SK-N-SH (cell line): ENCODE measurements at regions not wholly inside any gene's neighbourhood (a gene's known extent, or its start where the extent isn't known, plus 50 kb on each side); places are given as distances from the start of the nearest gene placed in this dataset.

Source experiments
- CTCF ChIA-PET: fragments of 300-600, 350-600 bp; formaldehyde crosslinking; extraction: SDS; loops from one replicate; lab custom pipeline; 2021; lab: Yijun Ruan, JAX
- POLR2A ChIA-PET: fragments of 350-600 bp; sonication (Branson Sonifier 250); formaldehyde crosslinking; extraction: SDS; loops from one replicate; lab custom pipeline; 2020; ENCODE audit warnings: antibody characterized with exemption, inconsistent platforms; lab: Yijun Ruan, JAX
- DNase-seq: peaks from one replicate; pipeline ENCODE4 v3.0.0; 2012
- H2AFZ ChIP-seq: fragments of 200-600 bp; sonication (generic); 2 replicates; pipeline ENCODE4 v1.8.1; 2016; ENCODE audit warnings: antibody characterized with exemption, mild to moderate bottlenecking, low read depth
- H3F3A ChIP-seq: fragments of 200-600 bp; sonication (generic); replicated peaks from 2 replicates; pipeline ENCODE3; 2016; ENCODE audit warnings: antibody characterized with exemption, mild to moderate bottlenecking; ENCODE audit not compliant: insufficient read depth
- H3K27ac ChIP-seq, 2 experiments: fragments of 200-500 bp in 1 of 2; fragments of 200-600 bp in 1 of 2; sonication (Bioruptor generic) in 1 of 2; sonication (generic), shearing (Covaris generic) in 1 of 2; 2 replicates each; pipeline versions ENCODE4 v1.5.1 to v1.6.1; 2014 to 2016; ENCODE audit warnings: low read depth in 2 of 2, inconsistent platforms in 1 of 2, low read length in 1 of 2, mild to moderate bottlenecking in 1 of 2, mixed read lengths in 1 of 2
- H3K27me3 ChIP-seq: fragments of 200-600 bp; sonication (generic), shearing (Covaris generic); 2 replicates; pipeline ENCODE4 v1.6.1; 2016; ENCODE audit warnings: mixed run types; ENCODE audit not compliant: insufficient read depth
- H3K36me3 ChIP-seq, 2 experiments: fragments of 200-500 bp in 1 of 2; fragments of 200-600 bp in 1 of 2; sonication (Bioruptor generic) in 1 of 2; sonication (generic) in 1 of 2; replicated peaks in 1 of 2; 2 replicates each; pipeline versions ENCODE3 to v1.5.1; 2014 to 2016; ENCODE audit warnings: low read length in 1 of 2, mild to moderate bottlenecking in 1 of 2; ENCODE audit not compliant: insufficient read depth in 2 of 2, control insufficient read depth in 1 of 2
- H3K4me1 ChIP-seq, 2 experiments: fragments of 200-500 bp in 1 of 2; fragments of 200-600 bp in 1 of 2; sonication (Bioruptor generic) in 1 of 2; sonication (generic), shearing (Covaris generic) in 1 of 2; 2 replicates each; pipeline versions ENCODE4 v1.5.1 to v1.6.1; 2014 to 2016; ENCODE audit warnings: low read depth in 1 of 2, low read length in 1 of 2, mixed run types in 1 of 2; ENCODE audit not compliant: insufficient read depth in 2 of 2, control insufficient read depth in 1 of 2
- H3K4me2 ChIP-seq: fragments of 200-600 bp; sonication (generic), shearing (Covaris generic); 2 replicates; pipeline ENCODE4 v1.6.1; 2017; ENCODE audit warnings: mixed run types
- H3K4me3 ChIP-seq, 2 experiments: fragments of 200-500 bp in 1 of 2; fragments of 200-600 bp in 1 of 2; sonication (Bioruptor generic) in 1 of 2; sonication (generic), shearing (Covaris generic) in 1 of 2; 2 replicates each; pipeline versions ENCODE4 v1.5.1 to v1.8.1; 2014 to 2016; ENCODE audit warnings: low read depth in 2 of 2, inconsistent platforms in 1 of 2, low read length in 1 of 2, mild to moderate bottlenecking in 1 of 2, mixed read lengths in 1 of 2, moderate library complexity in 1 of 2
- H3K79me2 ChIP-seq: fragments of 200-600 bp; sonication (generic); 2 replicates; pipeline ENCODE4 v1.8.1; 2017; ENCODE audit warnings: mild to moderate bottlenecking; ENCODE audit not compliant: insufficient read depth
- H3K9ac ChIP-seq: fragments of 200-600 bp; sonication (generic); 2 replicates; pipeline ENCODE4 v1.6.1; 2017; ENCODE audit warnings: mixed run types
- H3K9me2 ChIP-seq: fragments of 200-600 bp; sonication (generic); 2 replicates; pipeline ENCODE4 v1.6.1; 2017; ENCODE audit warnings: mixed run types
- H3K9me3 ChIP-seq: fragments of 200-600 bp; sonication (generic); 2 replicates; pipeline ENCODE4 v1.6.1; 2017; ENCODE audit warnings: mixed run types, mild to moderate bottlenecking, moderate library complexity
- H4K20me1 ChIP-seq: fragments of 200-600 bp; sonication (generic); 2 replicates; pipeline ENCODE4 v1.6.1; 2017; ENCODE audit warnings: mild to moderate bottlenecking, mixed run types; ENCODE audit not compliant: insufficient read depth
- CHD2 ChIP-seq: fragments of 150-350 bp; IDR thresholded peaks from 2 replicates; pipeline ENCODE4 v1.6.1; 2018; ENCODE audit warnings: low read length; ENCODE audit not compliant: partially characterized antibody
- EP300 ChIP-seq, 2 experiments: IDR thresholded peaks; 2 replicates each; pipeline versions ENCODE4 v1.4.0 to v1.6.1; 2012; ENCODE audit warnings: borderline replicate concordance in 1 of 2, low read depth in 1 of 2, low read length in 1 of 2
- FOSL2 ChIP-seq: IDR thresholded peaks from 2 replicates; pipeline ENCODE4 v1.4.0; 2012; ENCODE audit warnings: low read depth, mild to moderate bottlenecking, moderate library complexity, borderline replicate concordance
- JUND ChIP-seq: IDR thresholded peaks from 2 replicates; pipeline ENCODE4 v1.4.0; 2012
- MAX ChIP-seq: IDR thresholded peaks from 2 replicates; pipeline ENCODE4 v1.4.0; 2012; ENCODE audit warnings: low read depth
- MEF2A ChIP-seq: IDR thresholded peaks from 2 replicates; pipeline ENCODE4 v1.4.0; 2012; ENCODE audit warnings: low read depth, borderline replicate concordance
- MXI1 ChIP-seq: IDR thresholded peaks from 2 replicates; pipeline ENCODE4 v1.6.1; 2012; ENCODE audit warnings: mild to moderate bottlenecking, low read depth, low read length, improper control_type of control experiment
- NFIC ChIP-seq: IDR thresholded peaks from 2 replicates; pipeline ENCODE4 v1.4.0; 2012; ENCODE audit warnings: borderline replicate concordance
- RAD21 ChIP-seq: IDR thresholded peaks from 2 replicates; pipeline ENCODE4 v1.6.1; 2012; ENCODE audit warnings: mild to moderate bottlenecking, low read length
- RCOR1 ChIP-seq: fragments of 150-350 bp; IDR thresholded peaks from 2 replicates; pipeline ENCODE4 v1.6.1; 2017; ENCODE audit warnings: antibody characterized with exemption, low read length
- TAF1 ChIP-seq: IDR thresholded peaks from 2 replicates; pipeline ENCODE4 v1.6.1; 2012; ENCODE audit warnings: low read depth, mild to moderate bottlenecking, low read length, moderate library complexity, borderline replicate concordance
- TEAD4 ChIP-seq: IDR thresholded peaks from 2 replicates; pipeline ENCODE4 v1.4.0; 2012; ENCODE audit warnings: mild to moderate bottlenecking, borderline replicate concordance; ENCODE audit not compliant: insufficient read depth
- USF2 ChIP-seq: fragments of 150-350 bp; IDR thresholded peaks from 2 replicates; pipeline ENCODE4 v1.6.1; 2017; ENCODE audit warnings: antibody characterized with exemption, low read length, low read depth, borderline replicate concordance
- YY1 ChIP-seq: IDR thresholded peaks from 2 replicates; pipeline ENCODE4 v1.4.0; 2012; ENCODE audit warnings: low read depth, mild to moderate bottlenecking
- WGBS: methylation state at CpG from one replicate; pipeline ENCODE4 v1.1.6; 2017; ENCODE audit warnings: low lambda C conversion rate; 5-methylcytosine and 5-hydroxymethylcytosine counted together

GRCh38 chr2:187834787-187835186 lies 280.6 kb upstream of the TFPI start:
- POLR2A ChIA-PET, result no interaction called here
- H3K4me2 ChIP-seq, result no peak overlapping the region
- H3K36me3 ChIP-seq, result no peaks in the 10 kb centered on the region
- H3K27me3 ChIP-seq, result no peaks in the 10 kb centered on the region
- no peak overlapping the region for H3K9ac ChIP-seq
- no peaks in the 10 kb centered on the region for H4K20me1 ChIP-seq
- no peak overlapping the region for H2AFZ ChIP-seq
- H3K4me1 ChIP-seq, result no peaks in the 10 kb centered on the region
- H3K27ac ChIP-seq, result no peak overlapping the region
- H3F3A ChIP-seq, result no peaks in the 10 kb centered on the region
- CTCF ChIA-PET, result interaction anchor here (1.2 kb wide), 1 partner anchor 8 kb away, joined by 3 read pairs; no protein-coding TSS in a partner anchor
- no peaks in the 10 kb centered on the region for H3K79me2 ChIP-seq
- WGBS, result 91% methylated on average over 5 of the region's 5 CpGs
- TF ChIP-seq MAX (no peak), EP300 (IDR thresholded peaks at IDR 0.05; ENCODE audit: borderline replicate concordance in 1 of 2, low read depth in 1 of 2, low read length in 1 of 2) (no peak), TEAD4 (no peak), RAD21 (no peak), MEF2A (no peak), FOSL2 (no peak), CHD2 (no peak)
- H3K9me3 ChIP-seq, result no peaks in the 10 kb centered on the region; the same call in 1 of the 2 replicates
- H3K9me2 ChIP-seq, result no peaks in the 10 kb centered on the region
- no peak for DNase-seq
- no peak overlapping the region for H3K4me3 ChIP-seq

- Histone ChIP-seq H3K79me2 (no peaks in the 10 kb centered on the region), H3K9me2 (no peaks in the 10 kb centered on the region), H3K4me3 (no peak overlapping the region), H4K20me1 (no peaks in the 10 kb centered on the region)
- POLR2A ChIA-PET, result no interaction called here
- TF ChIP-seq YY1 (no peak), JUND (no peak)
- TF ChIP-seq, all 33 proteins: peak for 0
- Histone ChIP-seq H3K4me2 (no peak overlapping the region), H3K9ac (no peak overlapping the region), H3K27me3 (no peaks in the 10 kb centered on the region), H3K36me3 (no peaks in the 10 kb centered on the region), H3K4me1 (no peaks in the 10 kb centered on the region), H3F3A (peaks cover 3% of the 10 kb centered on the region), H2AFZ (no peak overlapping the region), H3K27ac (no peak overlapping the region), H3K9me3 (no peaks in the 10 kb centered on the region; the same call in 1 of the 2 replicates)
- CTCF ChIA-PET, result interaction anchor here (1.4 to 1.5 kb wide), 2 partner anchors 339 to 453 kb away, joined by 3 to 5 read pairs; partner anchors contain the start of gene GULP1
- 51% methylated on average over 1 of the region's 1 CpG for WGBS
- no peak for DNase-seq
These were observed 284.5 kb upstream of the TFPI start for GRCh38 chr2:187838690-187839089.

GRCh38 chr2:187842315-187842714 lies 288.1 kb upstream of the TFPI start:
- H3K9me2 ChIP-seq, result no peaks in the 10 kb centered on the region
- no peaks in the 10 kb centered on the region for H3K36me3 ChIP-seq
- H3K79me2 ChIP-seq, result no peaks in the 10 kb centered on the region
- ChIA-PET CTCF (interaction anchor here (1.0 to 4.2 kb wide), 5 partner anchors 255 to 343 kb away, joined by 4 to 33 read pairs (median 7); no protein-coding TSS in a partner anchor), POLR2A (no interaction called here)
- no peak overlapping the region for H3K9ac ChIP-seq
- no peaks in the 10 kb centered on the region; the same call in 1 of the 2 replicates for H3K9me3 ChIP-seq
- no peak overlapping the region for H3K4me3 ChIP-seq
- DNase-seq, result no peak
- no peaks in the 10 kb centered on the region for H3K27me3 ChIP-seq
- H3K4me2 ChIP-seq, result no peak overlapping the region
- no peaks in the 10 kb centered on the region for H3K4me1 ChIP-seq
- H2AFZ ChIP-seq, result no peak overlapping the region
- H3K27ac ChIP-seq, result no peak overlapping the region
- H4K20me1 ChIP-seq, result no peaks in the 10 kb centered on the region
- WGBS, result 72% methylated on average over 4 of the region's 4 CpGs
- TF ChIP-seq RCOR1, result no peak
- TF ChIP-seq MXI1, result no peak
- TF ChIP-seq MAX, result no peak
- no peak for TF ChIP-seq USF2
- TF ChIP-seq TAF1, result no peak
- no peak for TF ChIP-seq NFIC
- peaks cover 3% of the 10 kb centered on the region for H3F3A ChIP-seq
